ENCODE measurements at regions not wholly inside any gene's neighbourhood (a gene's known extent, or its start where the extent isn't known, plus 50 kb on each side); places are given as distances from the start of the nearest gene placed in this dataset.

- in situ Hi-C loops (cut with HindIII; ENCODE audit: low sequenced_read_pairs), result no loop called here
Measured at GRCh38 chr1:82849460-82849859, 1048.7 kb downstream of the ADGRL2 start.

GRCh38 chr1:82848043-82848442 lies 1047.3 kb downstream of the ADGRL2 start:
- in situ Hi-C loops (cut with HindIII; ENCODE audit: low sequenced_read_pairs), result no loop called here

GRCh38 chr1:82845866-82846265 lies 1045.1 kb downstream of the ADGRL2 start:
- in situ Hi-C loops (cut with HindIII; ENCODE audit: low sequenced_read_pairs), result no loop called here

GRCh38 chr1:82844911-82845827 lies 1044.4 kb downstream of the ADGRL2 start:
- in situ Hi-C loops (cut with HindIII; ENCODE audit: low sequenced_read_pairs), result no loop called here

GRCh38 chr1:82844447-82844846 lies 1043.7 kb downstream of the ADGRL2 start:
- in situ Hi-C loops (cut with HindIII; ENCODE audit: low sequenced_read_pairs), result no loop called here

GRCh38 chr1:82843876-82844275 lies 1043.1 kb downstream of the ADGRL2 start:
- in situ Hi-C loops (cut with HindIII; ENCODE audit: low sequenced_read_pairs), result no loop called here

DNA sequence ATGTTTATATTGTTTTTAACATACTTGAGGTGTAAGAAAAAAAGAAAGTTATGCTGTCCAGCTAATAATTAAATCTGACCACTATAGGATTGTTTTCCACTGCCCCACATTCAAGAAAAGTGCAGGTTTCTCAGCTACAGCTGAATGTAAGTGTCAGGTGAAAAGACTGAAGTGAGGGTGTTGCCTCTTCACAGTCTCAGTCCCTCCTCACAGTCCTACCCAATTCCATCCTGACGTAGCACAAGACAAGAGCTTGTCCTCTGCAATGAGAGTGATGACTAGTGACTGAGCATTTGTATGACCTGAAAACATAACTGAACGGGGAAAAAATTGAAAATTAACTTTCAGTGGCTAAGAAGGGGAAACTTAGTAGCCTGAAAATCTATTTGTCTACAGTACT lies 1039.5 kb downstream of the ADGRL2 start:
- in situ Hi-C loops (cut with HindIII; ENCODE audit: low sequenced_read_pairs), result no loop called here

DNA sequence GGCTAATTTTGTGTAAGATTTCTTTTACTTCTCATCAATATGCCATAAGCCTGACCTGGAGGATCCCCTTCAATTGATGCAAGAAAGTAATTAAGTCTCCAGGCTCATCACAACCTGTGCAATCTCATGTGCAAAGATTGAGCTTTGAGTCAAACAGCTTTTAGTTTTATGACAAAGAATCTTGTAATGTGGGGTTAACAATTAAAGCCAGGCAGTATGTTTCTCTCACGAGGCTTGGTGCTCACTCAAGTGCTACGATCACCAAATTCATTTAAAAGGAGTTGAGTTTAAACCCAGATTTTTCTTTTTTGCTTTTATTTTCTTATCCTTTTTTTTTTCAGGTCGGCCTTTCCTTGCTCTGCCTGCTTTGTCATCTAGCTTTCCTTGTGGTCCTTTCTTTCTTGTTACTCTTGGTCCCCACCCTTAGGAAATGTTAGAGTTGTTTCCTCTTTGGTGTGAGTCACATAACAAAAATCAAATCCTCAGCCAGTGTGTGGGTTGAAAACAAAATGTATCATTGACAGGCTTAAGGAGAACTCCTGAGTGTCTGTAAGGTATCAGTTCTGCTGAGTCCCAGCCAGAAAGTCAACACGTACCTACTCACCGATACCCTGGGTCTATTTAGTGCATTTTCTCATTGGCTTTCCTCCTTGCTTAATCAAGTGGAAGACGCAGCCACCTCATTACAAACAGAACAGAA lies 1037.2 kb downstream of the ADGRL2 start:
- in situ Hi-C loops (cut with HindIII; ENCODE audit: low sequenced_read_pairs), result no loop called here

- in situ Hi-C loops (cut with HindIII; ENCODE audit: low sequenced_read_pairs), result no loop called here
Measured at GRCh38 chr1:82836973-82837680, 1036.4 kb downstream of the ADGRL2 start.

DNA sequence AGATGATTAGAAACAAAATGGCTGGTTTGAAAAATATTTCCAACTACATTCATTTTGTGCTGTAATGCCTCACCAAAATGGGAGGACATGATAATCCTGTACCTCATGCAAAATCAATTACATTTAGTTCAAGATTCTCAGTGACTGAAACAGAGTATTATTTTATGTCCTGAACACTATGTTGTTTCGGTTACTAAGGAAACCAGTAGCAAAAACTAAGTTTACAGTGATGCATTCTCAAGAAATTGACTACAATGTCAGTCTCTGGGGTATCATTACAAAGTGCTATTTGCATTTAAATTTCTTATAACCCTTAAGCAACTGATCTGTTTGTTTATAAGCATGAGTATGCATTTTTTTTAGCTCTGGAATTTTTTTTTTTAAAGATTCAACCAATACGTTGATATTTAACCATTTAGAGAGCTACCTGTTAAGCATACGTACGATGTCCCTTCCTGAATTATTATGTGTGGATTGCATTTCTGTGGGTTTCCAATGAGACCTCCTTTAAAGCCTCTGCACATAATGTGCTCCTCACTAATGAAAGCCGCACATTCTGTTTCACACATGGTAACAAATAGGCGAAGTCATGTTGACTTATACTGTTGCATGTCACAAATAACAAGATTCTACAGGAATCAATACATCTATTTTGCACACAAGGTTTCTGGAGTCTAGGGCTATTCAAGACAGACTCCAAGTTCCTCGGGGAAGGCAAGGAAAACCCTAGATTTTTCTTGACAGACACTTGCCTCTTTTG lies 1035.7 kb downstream of the ADGRL2 start:
- in situ Hi-C loops (cut with HindIII; ENCODE audit: low sequenced_read_pairs), result no loop called here

GRCh38 chr1:82830690-82831380 lies 1030.1 kb downstream of the ADGRL2 start:
- in situ Hi-C loops (cut with HindIII; ENCODE audit: low sequenced_read_pairs), result no loop called here

GRCh38 chr1:82829527-82829926 lies 1028.8 kb downstream of the ADGRL2 start:
- in situ Hi-C loops (cut with HindIII; ENCODE audit: low sequenced_read_pairs), result no loop called here

- in situ Hi-C loops (cut with HindIII; ENCODE audit: low sequenced_read_pairs), result no loop called here
Measured at GRCh38 chr1:82823876-82824275, 1023.1 kb downstream of the ADGRL2 start.

- in situ Hi-C loops (cut with HindIII; ENCODE audit: low sequenced_read_pairs), result no loop called here
Measured at GRCh38 chr1:82820816-82821215, 1020.1 kb downstream of the ADGRL2 start.

DNA sequence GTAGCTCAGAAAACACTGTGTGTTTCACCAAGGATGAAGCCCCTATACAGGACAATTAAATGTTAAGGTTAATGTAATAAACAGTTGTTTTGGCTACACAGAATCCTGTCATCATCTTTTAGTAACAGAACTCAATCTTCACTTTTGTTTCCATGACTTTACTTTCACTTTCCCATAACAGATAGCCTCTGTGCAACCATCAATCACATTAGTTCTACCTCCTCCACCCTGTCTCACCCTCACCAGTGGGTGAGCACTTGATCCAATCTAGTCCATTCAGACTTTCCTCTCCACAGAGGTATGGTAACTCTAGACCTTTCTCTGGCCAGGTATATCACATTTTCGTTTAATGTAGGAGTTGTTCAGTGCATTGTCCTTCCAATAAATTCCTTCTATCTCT lies 1018.5 kb downstream of the ADGRL2 start:
- in situ Hi-C loops (cut with HindIII; ENCODE audit: low sequenced_read_pairs), result no loop called here

DNA sequence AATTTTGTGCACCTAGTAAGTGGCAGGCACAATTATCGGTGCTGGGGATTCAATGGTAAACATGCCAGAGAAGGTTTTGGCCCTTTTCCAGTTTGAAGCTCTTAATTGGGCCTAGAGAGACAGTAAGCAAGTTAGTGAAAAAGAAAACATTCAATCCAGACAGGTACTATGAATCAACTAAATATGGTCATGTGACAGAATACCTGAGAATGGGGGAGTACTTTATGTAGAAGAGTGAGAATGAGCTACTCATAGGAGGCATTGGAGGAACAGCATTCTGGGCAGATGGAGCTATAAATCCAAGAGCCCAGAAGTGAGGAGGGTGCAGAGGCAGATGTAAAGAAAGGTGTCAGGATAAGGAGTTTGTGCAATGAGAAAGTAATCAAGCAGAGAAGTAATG lies 1017.9 kb downstream of the ADGRL2 start:
- in situ Hi-C loops (cut with HindIII; ENCODE audit: low sequenced_read_pairs), result no loop called here

- in situ Hi-C loops (cut with HindIII; ENCODE audit: low sequenced_read_pairs), result no loop called here
Measured at GRCh38 chr1:82813386-82813785, 1012.7 kb downstream of the ADGRL2 start.

GRCh38 chr1:82810601-82811000 lies 1009.9 kb downstream of the ADGRL2 start:
- in situ Hi-C loops (cut with HindIII; ENCODE audit: low sequenced_read_pairs), result no loop called here

DNA sequence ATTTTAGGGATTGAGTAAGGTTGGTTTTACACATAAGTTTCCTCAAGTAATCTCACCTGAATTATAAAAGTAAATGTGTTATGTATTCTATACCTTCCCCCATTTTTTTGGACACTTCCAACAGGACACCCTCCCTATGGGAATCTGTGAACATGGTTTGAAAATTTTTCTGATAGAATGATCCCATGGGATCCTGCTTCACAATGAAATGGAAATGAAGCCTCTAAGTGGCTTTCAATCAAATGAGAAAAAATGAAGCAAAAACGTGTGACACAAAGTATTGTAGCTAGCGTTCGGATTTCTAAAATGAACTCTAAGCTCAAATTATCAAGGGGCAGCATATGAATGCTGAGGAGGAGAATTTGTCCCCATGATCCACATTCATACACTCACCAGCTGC lies 1006.8 kb downstream of the ADGRL2 start:
- in situ Hi-C loops (cut with HindIII; ENCODE audit: low sequenced_read_pairs), result no loop called here

DNA sequence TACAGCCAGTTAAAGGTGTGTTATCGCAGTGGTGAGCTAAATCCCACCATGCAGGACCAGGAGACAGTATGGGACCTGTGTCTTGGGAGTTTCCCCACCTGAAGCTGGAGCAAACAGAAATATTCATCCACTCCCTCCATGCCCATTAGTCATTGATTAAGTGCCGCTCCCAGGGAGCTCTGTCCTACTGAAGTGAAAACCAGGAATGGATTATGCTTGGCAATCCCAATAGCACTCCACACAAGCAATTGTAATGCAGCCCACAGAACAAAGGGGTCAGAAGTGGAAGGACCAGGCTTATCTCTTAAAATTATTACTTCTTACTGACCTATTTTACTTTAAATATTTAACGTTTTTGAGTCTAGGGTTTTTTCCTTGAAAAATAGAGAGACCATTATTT lies 1005.4 kb downstream of the ADGRL2 start:
- in situ Hi-C loops (cut with HindIII; ENCODE audit: low sequenced_read_pairs), result no loop called here
